ENCODE measurements at regions not wholly inside any gene's neighbourhood (a gene's known extent, or its start where the extent isn't known, plus 50 kb on each side); places are given as distances from the start of the nearest gene placed in this dataset.

GRCh38 chr2:19021721-19022120, 336.7 kb downstream of the OSR1 start:
- H3K27ac ChIP-seq = no peak overlapping the region
- 83 to 96% methylated on average over 1 to 5 of the region's 5 CpGs for WGBS, 2 donors (ENCODE audit: low coverage in 1 of 2)
- no peaks in the 10 kb centered on the region for H3K36me3 ChIP-seq
- H3K4me3 ChIP-seq = no peak overlapping the region
- no peak for TF ChIP-seq POLR2AphosphoS5 (IDR thresholded peaks at IDR 0.05)
- no peak for TF ChIP-seq CTCF (IDR thresholded peaks at IDR 0.05)
- TF ChIP-seq POLR2A (IDR thresholded peaks at IDR 0.05) = no peak
- TF ChIP-seq EP300 (IDR thresholded peaks at IDR 0.05) = no peak
- H3K27me3 ChIP-seq = no peaks in the 10 kb centered on the region
- no peaks in the 10 kb centered on the region for H3K9me3 ChIP-seq
- H3K4me1 ChIP-seq = no peaks in the 10 kb centered on the region
- no peak for ATAC-seq

GRCh38 chr2:19021100-19021476, 337.3 kb downstream of the OSR1 start:
- no peak overlapping the region for H3K4me3 ChIP-seq
- ATAC-seq = peak; percentile 41
- H3K27ac ChIP-seq = no peak overlapping the region
- no peaks in the 10 kb centered on the region for H3K9me3 ChIP-seq
- no peaks in the 10 kb centered on the region for H3K4me1 ChIP-seq
- TF ChIP-seq CTCF (IDR thresholded peaks at IDR 0.05) = no peak
- TF ChIP-seq POLR2A (IDR thresholded peaks at IDR 0.05) = no peak
- TF ChIP-seq EP300 (IDR thresholded peaks at IDR 0.05) = no peak
- H3K27me3 ChIP-seq = no peaks in the 10 kb centered on the region
- no peaks in the 10 kb centered on the region for H3K36me3 ChIP-seq
- 26 to 47% methylated on average over 4 of the region's 4 CpGs for WGBS, 2 donors (ENCODE audit: low coverage in 1 of 2)

GRCh38 chr2:19020144-19021099, 338.0 kb downstream of the OSR1 start:
- Histone ChIP-seq H3K27me3 (no peaks in the 10 kb centered on the region), H3K36me3 (no peaks in the 10 kb centered on the region), H3K4me3 (no peak overlapping the region), H3K4me1 (no peaks in the 10 kb centered on the region), H3K27ac (no peak overlapping the region), H3K9me3 (no peaks in the 10 kb centered on the region)
- TF ChIP-seq EP300 (IDR thresholded peaks at IDR 0.05) (no peak), POLR2AphosphoS5 (IDR thresholded peaks at IDR 0.05) (no peak), POLR2A (IDR thresholded peaks at IDR 0.05) (no peak), CTCF (IDR thresholded peaks at IDR 0.05) (no peak)
- 79 to 92% methylated on average over 1 to 5 of the region's 11 CpGs for WGBS, 2 donors (ENCODE audit: low coverage in 1 of 2)
- ATAC-seq = no peak

DNA sequence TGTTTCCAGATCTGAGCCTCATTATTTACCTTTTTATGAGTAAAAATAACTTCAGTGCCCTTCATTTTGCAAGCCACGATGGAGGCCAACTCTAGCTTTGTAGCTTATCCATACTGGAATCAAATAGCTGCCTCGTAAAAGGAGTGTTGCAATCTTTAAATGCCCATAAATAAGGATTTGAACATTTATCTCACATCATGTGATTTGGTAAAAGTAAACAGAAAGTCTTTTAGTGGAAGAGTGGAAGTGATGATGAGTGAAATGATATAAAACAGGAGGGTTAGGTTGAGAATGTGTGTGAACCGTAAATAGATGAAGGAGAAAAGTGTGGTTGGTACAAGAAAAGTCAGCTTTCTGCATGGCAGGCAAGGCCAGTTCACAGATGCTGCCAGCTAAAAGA, 348.9 kb downstream of the OSR1 start:
- peaks cover 0 to 7% (median 4%) of the 10 kb centered on the region in 3 donors for H3K4me1 ChIP-seq
- H3K27me3 ChIP-seq = no peaks in the 10 kb centered on the region
- H3K36me3 ChIP-seq = no peaks in the 10 kb centered on the region
- no peak for ATAC-seq
- TF ChIP-seq POLR2A (IDR thresholded peaks at IDR 0.05) (no peak), CTCF (IDR thresholded peaks at IDR 0.05) (no peak), POLR2AphosphoS5 (IDR thresholded peaks at IDR 0.05) (peak; percentile 84), EP300 (IDR thresholded peaks at IDR 0.05) (peak; percentile 44)
- 14 to 28% methylated on average over 3 of the region's 3 CpGs for WGBS, 2 donors (ENCODE audit: low coverage in 1 of 2)
- no peak overlapping the region for H3K4me3 ChIP-seq
- H3K9me3 ChIP-seq = no peaks in the 10 kb centered on the region
- H3K27ac ChIP-seq = peak overlapping the region in 1 of 4 donors; percentile 9

DNA sequence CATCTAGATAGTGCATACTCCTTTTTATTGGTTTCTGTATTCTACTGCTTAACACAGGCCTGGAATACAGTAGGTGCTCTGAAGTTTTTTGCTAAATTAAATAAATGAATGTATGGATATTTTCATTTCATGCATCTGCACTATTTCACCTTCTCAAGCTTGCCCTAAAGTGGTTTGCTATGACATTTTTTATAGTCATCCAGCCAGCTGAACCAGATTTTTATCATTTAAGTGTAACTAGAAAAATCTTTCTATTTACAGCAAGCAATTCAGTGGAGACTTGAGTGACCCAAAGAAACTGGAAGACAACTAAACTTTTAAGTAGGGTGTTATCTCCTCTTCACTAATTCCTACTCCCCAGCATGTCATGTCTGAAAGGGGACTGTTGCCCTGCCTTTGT, 354.9 kb downstream of the OSR1 start:
- Histone ChIP-seq H3K4me3 (no peak overlapping the region), H3K27ac (no peak overlapping the region), H3K36me3 (no peaks in the 10 kb centered on the region), H3K9me3 (no peaks in the 10 kb centered on the region), H3K27me3 (no peaks in the 10 kb centered on the region), H3K4me1 (no peaks in the 10 kb centered on the region)
- TF ChIP-seq POLR2AphosphoS5 (IDR thresholded peaks at IDR 0.05) (no peak), CTCF (IDR thresholded peaks at IDR 0.05) (no peak), POLR2A (IDR thresholded peaks at IDR 0.05) (no peak), EP300 (IDR thresholded peaks at IDR 0.05) (no peak)
- ATAC-seq = no peak

All from gastroesophageal sphincter (tissue), 4 donors.